ENCODE measurements at regions not wholly inside any gene's neighbourhood (a gene's known extent, or its start where the extent isn't known, plus 50 kb on each side); places are given as distances from the start of the nearest gene placed in this dataset.

DNA sequence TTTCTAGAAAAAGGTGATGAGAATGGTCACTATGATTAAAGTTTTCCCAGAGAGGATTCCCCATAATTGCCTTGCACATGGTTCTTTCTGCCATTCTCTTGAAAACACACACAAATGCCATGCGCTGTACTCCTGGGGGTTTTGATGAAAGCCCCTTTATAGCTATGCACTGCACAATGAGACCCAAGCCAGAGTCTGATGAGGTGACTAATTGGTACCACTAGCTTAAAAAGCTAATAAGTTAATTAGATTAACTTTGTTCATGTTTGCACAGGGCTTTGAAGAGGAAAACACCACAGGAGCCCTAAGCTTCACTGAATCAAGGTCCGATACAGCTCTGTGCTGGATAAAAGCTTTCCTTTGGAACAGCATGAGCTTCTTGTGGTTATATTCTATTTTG, 132.2 kb downstream of the NKX6-1 start:
- H3K4me1 Mint-ChIP-seq (ENCODE audit: low read depth, unreplicated experiment), result no peaks in the 10 kb centered on the region
- intact Hi-C loops (cut with micrococcal nuclease; ENCODE audit: unreplicated experiment), result no loop called here
- BruUV-seq (replicated peaks), result no TSS peak

DNA sequence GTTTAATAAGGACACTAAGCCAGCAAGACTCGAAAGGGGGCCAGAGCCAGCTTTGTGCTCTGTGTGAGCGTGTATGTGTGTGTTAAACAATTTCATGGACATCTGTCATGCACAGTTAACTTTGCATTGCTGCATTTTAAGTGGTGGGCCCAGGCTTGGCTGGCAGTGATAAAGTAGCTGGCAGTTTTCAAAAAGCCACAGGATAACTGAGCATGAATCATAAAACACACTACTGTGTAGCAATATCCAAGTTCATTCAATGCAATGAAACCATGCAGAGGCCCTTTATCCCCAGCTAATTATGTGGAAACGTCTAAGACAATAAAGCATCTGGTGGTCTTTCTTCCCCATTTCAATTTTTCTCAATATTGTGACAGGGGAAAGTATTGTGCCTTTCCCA, 132.9 kb downstream of the NKX6-1 start:
- no peaks in the 10 kb centered on the region for H3K4me1 Mint-ChIP-seq (ENCODE audit: low read depth, unreplicated experiment)
- H3K4me3 Mint-ChIP-seq (ENCODE audit: low read depth, unreplicated experiment), result no peak overlapping the region
- TF ChIP-seq, protein P1, sequence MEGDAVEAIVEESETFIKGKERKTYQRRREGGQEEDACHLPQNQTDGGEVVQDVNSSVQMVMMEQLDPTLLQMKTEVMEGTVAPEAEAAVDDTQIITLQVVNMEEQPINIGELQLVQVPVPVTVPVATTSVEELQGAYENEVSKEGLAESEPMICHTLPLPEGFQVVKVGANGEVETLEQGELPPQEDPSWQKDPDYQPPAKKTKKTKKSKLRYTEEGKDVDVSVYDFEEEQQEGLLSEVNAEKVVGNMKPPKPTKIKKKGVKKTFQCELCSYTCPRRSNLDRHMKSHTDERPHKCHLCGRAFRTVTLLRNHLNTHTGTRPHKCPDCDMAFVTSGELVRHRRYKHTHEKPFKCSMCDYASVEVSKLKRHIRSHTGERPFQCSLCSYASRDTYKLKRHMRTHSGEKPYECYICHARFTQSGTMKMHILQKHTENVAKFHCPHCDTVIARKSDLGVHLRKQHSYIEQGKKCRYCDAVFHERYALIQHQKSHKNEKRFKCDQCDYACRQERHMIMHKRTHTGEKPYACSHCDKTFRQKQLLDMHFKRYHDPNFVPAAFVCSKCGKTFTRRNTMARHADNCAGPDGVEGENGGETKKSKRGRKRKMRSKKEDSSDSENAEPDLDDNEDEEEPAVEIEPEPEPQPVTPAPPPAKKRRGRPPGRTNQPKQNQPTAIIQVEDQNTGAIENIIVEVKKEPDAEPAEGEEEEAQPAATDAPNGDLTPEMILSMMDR (IDR thresholded peaks at IDR 0.05; ENCODE audit: unreplicated experiment), result no peak
- H3K27ac Mint-ChIP-seq (ENCODE audit: unreplicated experiment), result no peak overlapping the region
- no peaks in the 10 kb centered on the region for H3K36me3 Mint-ChIP-seq (ENCODE audit: insufficient read depth, unreplicated experiment)
- DNase-seq, result no peak
- CTCF ChIA-PET, result no interaction called here
- H3K27me3 Mint-ChIP-seq (ENCODE audit: unreplicated experiment), result peaks cover 32% of the 10 kb centered on the region
- peaks cover 3% of the 10 kb centered on the region for H3K9me3 Mint-ChIP-seq (ENCODE audit: low read depth, unreplicated experiment)
- BruUV-seq (replicated peaks), result no TSS peak
- intact Hi-C loops (cut with micrococcal nuclease; ENCODE audit: unreplicated experiment), result no loop called here

More for the DNA sequence above, 132.2 kb downstream of the NKX6-1 start:
- CTCF ChIA-PET, result no interaction called here
- TF ChIP-seq, protein P1 (IDR thresholded peaks at IDR 0.05; ENCODE audit: unreplicated experiment), result no peak
- H3K4me3 Mint-ChIP-seq (ENCODE audit: low read depth, unreplicated experiment), result no peak overlapping the region
- peaks cover 32% of the 10 kb centered on the region for H3K27me3 Mint-ChIP-seq (ENCODE audit: unreplicated experiment)
- no peaks in the 10 kb centered on the region for H3K36me3 Mint-ChIP-seq (ENCODE audit: insufficient read depth, unreplicated experiment)
- DNase-seq, result no peak
- H3K27ac Mint-ChIP-seq (ENCODE audit: unreplicated experiment), result no peak overlapping the region
- H3K9me3 Mint-ChIP-seq (ENCODE audit: low read depth, unreplicated experiment), result peaks cover 1% of the 10 kb centered on the region

DNA sequence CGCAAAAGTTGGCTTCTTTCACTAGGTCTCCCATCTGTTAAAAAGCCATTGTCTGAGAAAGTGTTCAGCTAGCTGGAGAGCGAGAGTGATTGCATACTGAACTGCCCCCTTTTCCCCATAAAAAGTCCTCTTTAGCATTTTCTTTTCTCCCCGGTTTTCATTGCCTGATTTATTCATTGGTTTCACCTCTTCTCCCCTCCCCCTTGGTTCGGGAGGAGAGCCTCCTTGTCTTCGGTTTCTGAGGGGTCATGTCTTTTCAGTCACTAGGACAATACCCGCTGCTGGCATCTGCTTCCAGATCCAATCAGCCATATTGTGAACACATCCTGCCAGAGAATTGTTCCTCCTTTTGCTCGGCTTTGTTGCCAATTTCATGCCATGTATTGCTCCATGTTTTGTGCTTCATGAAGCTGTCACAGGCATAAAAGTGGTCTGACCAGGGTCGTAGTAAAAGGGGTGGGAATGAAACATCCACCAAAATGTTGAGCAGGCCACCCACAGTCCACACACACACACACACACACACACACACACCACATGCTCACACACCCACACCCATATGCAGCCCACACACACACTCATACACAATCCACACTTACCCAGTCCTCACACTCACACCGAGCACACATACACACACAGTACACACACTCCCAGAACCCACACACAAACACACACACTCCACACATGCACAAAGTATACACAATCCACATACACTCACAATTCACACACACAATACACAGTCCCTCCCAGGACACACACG, 136.0 kb downstream of the NKX6-1 start:
- no peak overlapping the region for H3K4me3 Mint-ChIP-seq (ENCODE audit: low read depth, unreplicated experiment)
- no TSS peak for BruUV-seq (replicated peaks)
- peaks cover 3% of the 10 kb centered on the region for H3K9me3 Mint-ChIP-seq (ENCODE audit: low read depth, unreplicated experiment)
- no peaks in the 10 kb centered on the region for H3K36me3 Mint-ChIP-seq (ENCODE audit: insufficient read depth, unreplicated experiment)
- H3K27ac Mint-ChIP-seq (ENCODE audit: unreplicated experiment), result no peak overlapping the region
- no peaks in the 10 kb centered on the region for H3K4me1 Mint-ChIP-seq (ENCODE audit: low read depth, unreplicated experiment)
- TF ChIP-seq, protein P1 (IDR thresholded peaks at IDR 0.05; ENCODE audit: unreplicated experiment), result no peak
- CTCF ChIA-PET, result no interaction called here
- DNase-seq, result no peak
- intact Hi-C loops (cut with micrococcal nuclease; ENCODE audit: unreplicated experiment), result no loop called here
- peaks cover 28% of the 10 kb centered on the region for H3K27me3 Mint-ChIP-seq (ENCODE audit: unreplicated experiment)

DNA sequence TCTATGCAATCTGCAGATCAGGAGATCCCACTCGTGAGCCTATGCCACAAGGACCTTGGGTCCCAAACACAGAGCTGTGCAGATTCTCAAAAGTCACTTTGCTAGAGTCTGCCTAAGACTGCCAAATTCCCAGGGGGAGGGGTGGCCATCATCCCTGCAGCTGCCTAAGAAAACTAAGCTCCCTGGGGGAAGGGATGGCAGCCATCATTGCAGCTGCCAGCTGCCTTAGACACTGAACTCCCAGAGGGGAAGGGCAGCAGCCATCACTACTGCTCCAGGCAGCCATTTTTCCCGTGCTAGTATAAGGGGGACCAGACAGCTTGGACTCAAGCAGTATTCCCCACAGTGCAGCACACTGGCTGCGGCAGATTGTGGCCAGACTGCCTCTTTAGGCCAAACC, 156.9 kb downstream of the NKX6-1 start:
- TF ChIP-seq, protein P1 (IDR thresholded peaks at IDR 0.05; ENCODE audit: unreplicated experiment), result no peak
- Mint-ChIP-seq H3K27me3 (ENCODE audit: unreplicated experiment) (peaks cover 27% of the 10 kb centered on the region), H3K4me1 (ENCODE audit: low read depth, unreplicated experiment) (no peaks in the 10 kb centered on the region), H3K27ac (ENCODE audit: unreplicated experiment) (no peak overlapping the region), H3K4me3 (ENCODE audit: low read depth, unreplicated experiment) (no peak overlapping the region), H3K36me3 (ENCODE audit: insufficient read depth, unreplicated experiment) (no peaks in the 10 kb centered on the region), H3K9me3 (ENCODE audit: low read depth, unreplicated experiment) (peaks cover 2% of the 10 kb centered on the region)
- CTCF ChIA-PET, result no interaction called here
- no peak for DNase-seq
- intact Hi-C loops (cut with micrococcal nuclease; ENCODE audit: unreplicated experiment), result no loop called here
- no TSS peak for BruUV-seq (replicated peaks)
